Body of pancreas (tissue), 4 donors: ENCODE measurements at regions not wholly inside any gene's neighbourhood (a gene's known extent, or its start where the extent isn't known, plus 50 kb on each side); places are given as distances from the start of the nearest gene placed in this dataset.

Experiments
- POLR2A ChIP-seq, 3 donors: fragments of 450-650 bp; IDR thresholded peaks; one replicate each; pipeline ENCODE4 v1.6.1; 2016; ENCODE audit warnings: antibody characterized with exemption in 3 of 3, mild to moderate bottlenecking in 2 of 3
- TF ChIP-seq, protein P1 (sequence below), 7 experiments: fragments of 450-650 bp in 4 of 7; fragments of 200-600 bp in 3 of 7; sonication (generic) in 3 of 7; IDR thresholded peaks; one replicate each; pipeline ENCODE4 v1.5.1; 2016 to 2019; ENCODE audit warnings: antibody characterized with exemption in 7 of 7

DNA sequence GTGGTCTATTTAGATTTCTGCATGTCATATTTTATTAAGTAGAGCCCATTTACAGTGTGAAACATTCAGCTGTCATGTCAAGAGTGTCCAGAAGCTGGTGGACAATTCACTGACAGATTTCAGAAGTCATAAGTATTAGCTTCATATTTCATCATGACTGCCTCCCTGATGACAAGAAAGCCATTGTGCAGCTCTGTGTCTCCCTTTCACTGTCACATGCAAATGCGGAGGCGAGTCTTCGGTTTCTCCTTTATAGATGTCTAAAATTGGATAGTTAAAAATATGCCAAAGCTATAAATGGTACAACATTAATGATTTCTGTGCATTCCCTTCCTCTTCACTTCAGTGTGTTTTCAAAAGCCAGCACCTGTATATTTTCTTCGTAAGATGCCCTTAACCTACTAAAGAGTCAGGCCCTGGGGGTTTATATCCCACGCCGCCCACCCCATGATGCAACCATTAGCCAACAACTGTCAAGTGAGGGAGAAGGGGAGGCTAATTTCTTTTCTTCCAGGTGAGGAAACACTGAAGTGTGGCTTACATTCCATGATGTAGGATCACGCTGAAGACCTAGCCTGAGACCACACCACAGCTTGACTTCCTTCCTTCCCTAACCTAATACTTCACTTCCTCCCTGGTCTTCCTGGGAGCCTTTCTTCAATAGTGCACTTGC lies 99.6 kb upstream of the DDX18 start:
- TF ChIP-seq POLR2A (IDR thresholded peaks at IDR 0.05), result no peak
- TF ChIP-seq, protein P1, sequence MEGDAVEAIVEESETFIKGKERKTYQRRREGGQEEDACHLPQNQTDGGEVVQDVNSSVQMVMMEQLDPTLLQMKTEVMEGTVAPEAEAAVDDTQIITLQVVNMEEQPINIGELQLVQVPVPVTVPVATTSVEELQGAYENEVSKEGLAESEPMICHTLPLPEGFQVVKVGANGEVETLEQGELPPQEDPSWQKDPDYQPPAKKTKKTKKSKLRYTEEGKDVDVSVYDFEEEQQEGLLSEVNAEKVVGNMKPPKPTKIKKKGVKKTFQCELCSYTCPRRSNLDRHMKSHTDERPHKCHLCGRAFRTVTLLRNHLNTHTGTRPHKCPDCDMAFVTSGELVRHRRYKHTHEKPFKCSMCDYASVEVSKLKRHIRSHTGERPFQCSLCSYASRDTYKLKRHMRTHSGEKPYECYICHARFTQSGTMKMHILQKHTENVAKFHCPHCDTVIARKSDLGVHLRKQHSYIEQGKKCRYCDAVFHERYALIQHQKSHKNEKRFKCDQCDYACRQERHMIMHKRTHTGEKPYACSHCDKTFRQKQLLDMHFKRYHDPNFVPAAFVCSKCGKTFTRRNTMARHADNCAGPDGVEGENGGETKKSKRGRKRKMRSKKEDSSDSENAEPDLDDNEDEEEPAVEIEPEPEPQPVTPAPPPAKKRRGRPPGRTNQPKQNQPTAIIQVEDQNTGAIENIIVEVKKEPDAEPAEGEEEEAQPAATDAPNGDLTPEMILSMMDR (IDR thresholded peaks at IDR 0.05), result no peak
